GM12878 (cell line): ENCODE measurements at regions not wholly inside any gene's neighbourhood (a gene's known extent, or its start where the extent isn't known, plus 50 kb on each side); places are given as distances from the start of the nearest gene placed in this dataset.

ENCODE experiments used
- CEBPB ChIP-seq, 2 experiments: fragments of 150-350 bp in 1 of 2; IDR thresholded peaks; 2 replicates each; pipeline ENCODE4 v1.6.1; 2012 to 2014; ENCODE audit warnings: low read depth in 2 of 2, low read length in 2 of 2, borderline replicate concordance in 1 of 2, inconsistent platforms in 1 of 2
- CTCF ChIP-seq, 3 experiments: IDR thresholded peaks in 2 of 3; conservative IDR thresholded peaks in 1 of 3; 2 replicates each; pipeline ENCODE4 v1.5.1; 2011; ENCODE audit warnings: low read depth in 3 of 3, low read length in 3 of 3, mild to moderate bottlenecking in 3 of 3, control low read depth in 2 of 3, moderate library complexity in 2 of 3, inconsistent platforms in 1 of 3, mixed read lengths in 1 of 3; ENCODE audit not compliant: control insufficient read depth in 2 of 3, insufficient read depth in 1 of 3; ENCODE audit errors: extremely low read depth in 1 of 3
- EED ChIP-seq: sonication (generic); IDR thresholded peaks from 2 replicates; pipeline ENCODE4 v1.6.1; 2016; ENCODE audit warnings: antibody characterized with exemption, low read depth
- GABPA ChIP-seq: IDR thresholded peaks from 2 replicates; pipeline ENCODE4 v1.6.1; 2014; ENCODE audit warnings: antibody characterized with exemption, low read depth, mild to moderate bottlenecking, inconsistent platforms
- MAX ChIP-seq: IDR thresholded peaks from 2 replicates; pipeline ENCODE4 v1.6.1; 2012; ENCODE audit warnings: low read depth, low read length, improper control_type of control experiment
- NRF1 ChIP-seq: conservative IDR thresholded peaks from 2 replicates; pipeline ENCODE4 v1.6.1; 2011; ENCODE audit warnings: mild to moderate bottlenecking, low read depth, low read length, improper control_type of control experiment
- PKNOX1 ChIP-seq: fragments of 450-650 bp; IDR thresholded peaks from 2 replicates; pipeline ENCODE4 v1.6.1; 2016; ENCODE audit warnings: mild to moderate bottlenecking
- USF2 ChIP-seq: IDR thresholded peaks from 2 replicates; pipeline ENCODE4 v1.6.1; 2011; ENCODE audit warnings: low read depth, low read length, improper control_type of control experiment, borderline replicate concordance

GRCh38 chr4:175499735-175500352 lies 312.2 kb downstream of the GPM6A start:
- TF ChIP-seq PKNOX1 = no peak
- TF ChIP-seq EED = no peak
- no peak for TF ChIP-seq NRF1
- TF ChIP-seq GABPA = no peak
- no peak for TF ChIP-seq MAX
- no peak for TF ChIP-seq CTCF (IDR thresholded peaks at IDR 0.05 in 2 of 3, conservative IDR thresholded peaks at IDR 0.05 in 1 of 3; ENCODE audit: control insufficient read depth in 2 of 3, extremely low read depth in 1 of 3, insufficient read depth in 1 of 3, low read depth in 3 of 3, low read length in 3 of 3)
- no peak for TF ChIP-seq CEBPB (IDR thresholded peaks at IDR 0.05; ENCODE audit: borderline replicate concordance in 1 of 2, low read depth in 2 of 2, low read length in 2 of 2)
- TF ChIP-seq USF2 = no peak
